Adrenal gland (tissue), 9 donors: ENCODE measurements at regions not wholly inside any gene's neighbourhood (a gene's known extent, or its start where the extent isn't known, plus 50 kb on each side); places are given as distances from the start of the nearest gene placed in this dataset.

Experiments
- DNase-seq, 7 donors: peaks; one replicate each; pipeline ENCODE4 v3.0.0-alpha.2; 2019 to 2020
- H3K27ac ChIP-seq, 5 donors: fragments of 200-600 bp; sonication (generic) in 4 of 5; 1 replicate in 3 of 5; 2 replicates in 2 of 5; pipeline versions ENCODE4 v1.5.1 to v1.8.0; 2016 to 2020; ENCODE audit warnings: mild to moderate bottlenecking in 1 of 5
- H3K27me3 ChIP-seq: fragments of 200-600 bp; 2 replicates; pipeline ENCODE4 v1.8.0; 2021
- H3K36me3 ChIP-seq, 2 donors: fragments of 200-600 bp; replicated peaks in 1 of 2; 1 replicate in 1 of 2; 2 replicates in 1 of 2; pipeline versions ENCODE4 v1.5.1 to v1.8.0; 2018 to 2022
- H3K4me1 ChIP-seq, 2 donors: fragments of 200-600 bp; replicated peaks in 1 of 2; 1 replicate in 1 of 2; 2 replicates in 1 of 2; pipeline versions ENCODE4 v1.5.1 to v1.8.0; 2018 to 2021
- H3K4me3 ChIP-seq, 4 donors: fragments of 200-600 bp; sonication (generic) in 3 of 4; one replicate each; pipeline ENCODE4 v1.5.1; 2016 to 2018
- H3K9me3 ChIP-seq, 3 donors: fragments of 200-600 bp; sonication (generic) in 1 of 3; replicated peaks in 1 of 3; 1 replicate in 2 of 3; 2 replicates in 1 of 3; pipeline versions ENCODE4 v1.5.1 to v1.8.0; 2016 to 2021
- POLR2A ChIP-seq, 2 donors: fragments of 450-650 bp; IDR thresholded peaks; one replicate each; pipeline ENCODE4 v1.6.1; 2017; ENCODE audit warnings: antibody characterized with exemption in 2 of 2, mild to moderate bottlenecking in 2 of 2, moderate library complexity in 1 of 2
- WGBS, 4 donors: extraction: QIAGEN DNeasy Blood & Tissue Kit in 2 of 4; methylation state at CpG; one replicate each; pipeline versions ENCODE4 v1.1.5 to v1.1.7; 2013 to 2017; 5-methylcytosine and 5-hydroxymethylcytosine counted together
- intact Hi-C, 2 donors: fragments of 100-400 bp; cut with DNase I; formaldehyde crosslinking; loops; one replicate each; pipeline versions ENCODE4 v1.14.1 to v1.15.0; 2022 to 2023
- TF ChIP-seq, protein P1 (sequence below), 6 experiments: fragments of 450-650 bp in 4 of 6; fragments of 200-600 bp in 2 of 6; sonication (generic) in 1 of 6; IDR thresholded peaks; 1 replicate in 5 of 6; 2 replicates in 1 of 6; pipeline versions ENCODE4 v1.5.1 to v1.8.0; 2016 to 2021; ENCODE audit warnings: antibody characterized with exemption in 6 of 6, mild to moderate bottlenecking in 2 of 6, moderate library complexity in 1 of 6
- donor health status: healthy with polysubstance abuse.
- donor health status: Bipolar disorder and iron deficiency.
- donor health status: DM: yes; HTN: yes; CAD: no.
- donor health status: DM: no; HTN: no; CAD: no.
- donor health status: DM: no; HTN: no; CAD: no.

DNA sequence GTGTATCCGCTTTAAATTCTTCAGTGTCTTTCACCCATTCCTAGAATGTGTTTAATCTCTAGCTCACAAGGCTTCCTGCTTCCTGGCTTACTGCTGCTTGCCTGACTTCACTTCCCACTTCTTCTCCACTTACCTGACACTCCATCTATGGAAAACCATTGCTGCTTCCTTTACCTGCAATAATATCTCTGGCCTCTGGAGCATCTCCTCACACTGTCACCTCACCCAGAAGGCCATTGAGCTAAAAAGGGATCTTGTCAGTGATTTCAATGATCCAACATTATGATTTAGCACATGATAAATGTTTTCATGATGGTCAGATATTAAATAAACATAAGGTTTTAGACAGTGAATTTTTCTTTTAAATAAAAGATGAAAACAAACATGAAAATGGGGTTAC is 281.1 kb downstream of the MRPS30 start:
- Histone ChIP-seq H3K4me3 (no peak overlapping the region), H3K27ac (no peak overlapping the region), H3K4me1 (no peaks in the 10 kb centered on the region), H3K36me3 (no peaks in the 10 kb centered on the region), H3K9me3 (no peaks in the 10 kb centered on the region), H3K27me3 (no peaks in the 10 kb centered on the region)
- TF ChIP-seq, protein P1, sequence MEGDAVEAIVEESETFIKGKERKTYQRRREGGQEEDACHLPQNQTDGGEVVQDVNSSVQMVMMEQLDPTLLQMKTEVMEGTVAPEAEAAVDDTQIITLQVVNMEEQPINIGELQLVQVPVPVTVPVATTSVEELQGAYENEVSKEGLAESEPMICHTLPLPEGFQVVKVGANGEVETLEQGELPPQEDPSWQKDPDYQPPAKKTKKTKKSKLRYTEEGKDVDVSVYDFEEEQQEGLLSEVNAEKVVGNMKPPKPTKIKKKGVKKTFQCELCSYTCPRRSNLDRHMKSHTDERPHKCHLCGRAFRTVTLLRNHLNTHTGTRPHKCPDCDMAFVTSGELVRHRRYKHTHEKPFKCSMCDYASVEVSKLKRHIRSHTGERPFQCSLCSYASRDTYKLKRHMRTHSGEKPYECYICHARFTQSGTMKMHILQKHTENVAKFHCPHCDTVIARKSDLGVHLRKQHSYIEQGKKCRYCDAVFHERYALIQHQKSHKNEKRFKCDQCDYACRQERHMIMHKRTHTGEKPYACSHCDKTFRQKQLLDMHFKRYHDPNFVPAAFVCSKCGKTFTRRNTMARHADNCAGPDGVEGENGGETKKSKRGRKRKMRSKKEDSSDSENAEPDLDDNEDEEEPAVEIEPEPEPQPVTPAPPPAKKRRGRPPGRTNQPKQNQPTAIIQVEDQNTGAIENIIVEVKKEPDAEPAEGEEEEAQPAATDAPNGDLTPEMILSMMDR (IDR thresholded peaks at IDR 0.05), result no peak
- TF ChIP-seq POLR2A (IDR thresholded peaks at IDR 0.05), result no peak
- no peak for DNase-seq
- intact Hi-C loops, result no loop called here
- 87 to 96% (median 89%) methylated on average over 1 of the region's 1 CpG for WGBS, 4 donors

DNA sequence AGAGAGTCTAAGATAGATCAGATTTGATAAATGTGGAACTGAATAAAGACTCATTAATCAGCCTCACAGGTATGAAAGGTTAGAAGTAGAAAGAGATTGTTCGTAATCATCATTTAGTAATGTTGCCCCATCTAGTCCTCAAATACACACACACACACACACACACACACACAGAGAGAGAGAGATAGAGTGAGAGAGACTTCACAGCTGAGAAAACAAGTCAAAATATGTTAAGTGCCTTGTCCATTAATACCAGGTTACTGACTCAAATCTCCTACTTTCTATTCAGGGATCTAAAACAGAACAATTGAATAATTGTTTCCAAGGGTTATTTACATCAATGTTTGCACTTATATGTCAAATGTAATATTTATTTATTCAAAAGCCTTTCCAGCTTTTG is 284.6 kb downstream of the MRPS30 start:
- intact Hi-C loops, result no loop called here
- 44 to 80% (median 57%) methylated on average over 1 of the region's 1 CpG for whole genome bisulfite sequencing, 4 donors
- no peak for TF ChIP-seq POLR2A (IDR thresholded peaks at IDR 0.05)
- TF ChIP-seq, protein P1 (IDR thresholded peaks at IDR 0.05), result no peak

DNA sequence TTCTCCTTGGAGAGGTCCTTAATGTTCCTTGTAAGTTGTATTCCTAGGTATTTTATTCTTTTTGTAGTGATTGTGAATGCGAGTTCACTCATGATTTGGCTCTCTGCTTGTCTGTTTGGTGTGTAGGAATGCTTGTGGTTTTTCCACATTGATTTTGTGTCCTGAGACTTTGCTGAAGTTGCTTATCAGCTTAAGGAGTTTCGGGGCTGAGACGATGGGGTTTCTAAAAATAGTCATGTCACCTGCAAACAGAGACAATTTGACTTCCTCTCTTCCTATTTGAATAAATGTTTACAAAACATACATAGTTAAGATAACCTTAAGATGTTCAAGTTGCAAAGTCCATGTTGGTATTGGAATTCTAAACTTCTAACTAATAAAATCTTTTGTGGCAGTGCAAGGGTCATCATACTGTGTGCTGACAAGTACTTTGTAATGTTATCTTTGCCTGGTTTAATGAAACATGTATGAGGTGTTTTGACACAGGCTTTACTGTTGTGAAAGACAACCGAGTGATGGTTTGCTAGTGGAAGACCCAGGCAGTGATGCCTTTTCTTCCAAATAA is 286.2 kb downstream of the MRPS30 start:
- intact Hi-C loops, result no loop called here
- no peak overlapping the region for H3K27ac ChIP-seq
- TF ChIP-seq, protein P1 (IDR thresholded peaks at IDR 0.05), result no peak
- no peak for TF ChIP-seq POLR2A (IDR thresholded peaks at IDR 0.05)

More for the DNA sequence above, 284.6 kb downstream of the MRPS30 start:
- H3K4me1 ChIP-seq, result no peaks in the 10 kb centered on the region
- no peak overlapping the region for H3K4me3 ChIP-seq
- H3K36me3 ChIP-seq, result no peaks in the 10 kb centered on the region
- H3K27me3 ChIP-seq, result no peaks in the 10 kb centered on the region
- no peak overlapping the region for H3K27ac ChIP-seq
- DNase-seq, result no peak
- H3K9me3 ChIP-seq, result no peaks in the 10 kb centered on the region

DNA sequence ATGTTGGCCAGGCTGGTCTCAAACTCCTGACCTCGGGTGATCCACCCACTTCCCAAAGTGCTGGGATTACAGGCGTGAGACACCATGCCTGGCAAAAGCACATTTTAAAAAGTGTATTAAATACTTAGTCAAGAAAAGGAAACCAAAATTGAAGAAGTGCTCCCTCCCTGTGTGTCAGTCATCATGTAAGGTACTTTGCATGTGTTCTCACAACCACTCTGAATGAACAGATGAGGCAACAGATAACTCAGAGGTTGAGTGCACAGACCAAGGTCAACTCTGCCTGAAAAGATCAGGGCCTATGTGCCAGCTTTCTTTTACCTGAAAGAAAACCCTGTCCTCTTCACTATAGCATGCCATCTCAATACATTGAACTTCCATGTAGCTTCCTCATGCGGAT is 289.7 kb downstream of the MRPS30 start:
- Histone ChIP-seq H3K4me3 (no peak overlapping the region), H3K27me3 (no peaks in the 10 kb centered on the region), H3K27ac (no peak overlapping the region), H3K4me1 (no peaks in the 10 kb centered on the region), H3K36me3 (no peaks in the 10 kb centered on the region), H3K9me3 (no peaks in the 10 kb centered on the region)
- WGBS, 4 donors, result 80 to 85% (median 84%) methylated on average over 3 of the region's 3 CpGs
- intact Hi-C loops, result no loop called here
- no peak for DNase-seq
- TF ChIP-seq POLR2A (IDR thresholded peaks at IDR 0.05), result no peak
- TF ChIP-seq, protein P1 (IDR thresholded peaks at IDR 0.05), result no peak

More for the DNA sequence above, 286.2 kb downstream of the MRPS30 start:
- 51 to 59% (median 55%) methylated on average over 4 of the region's 4 CpGs for WGBS, 4 donors
- no peaks in the 10 kb centered on the region for H3K9me3 ChIP-seq
- H3K27me3 ChIP-seq, result no peaks in the 10 kb centered on the region
- no peaks in the 10 kb centered on the region for H3K36me3 ChIP-seq
- no peak for DNase-seq
- no peak overlapping the region for H3K4me3 ChIP-seq
- no peaks in the 10 kb centered on the region for H3K4me1 ChIP-seq
